Testis (tissue), 2 donors: ENCODE measurements at regions not wholly inside any gene's neighbourhood (a gene's known extent, or its start where the extent isn't known, plus 50 kb on each side); places are given as distances from the start of the nearest gene placed in this dataset.

Experiments used
- DNase-seq: peaks from one replicate; pipeline ENCODE4 v3.0.0-alpha.2; 2019
- H3K27ac ChIP-seq, 2 donors: fragments of 200-600 bp; sonication (generic); one replicate each; pipeline ENCODE4 v1.5.1; 2019
- H3K27me3 ChIP-seq: fragments of 200-600 bp; sonication (generic); one replicate; pipeline ENCODE4 v1.5.1; 2019
- H3K36me3 ChIP-seq: fragments of 200-600 bp; sonication (generic); one replicate; pipeline ENCODE4 v1.5.1; 2017; ENCODE audit warnings: low read depth; ENCODE audit errors: missing control alignments
- H3K4me1 ChIP-seq: fragments of 200-600 bp; sonication (generic); one replicate; pipeline ENCODE4 v1.5.1; 2019
- H3K4me3 ChIP-seq, 2 donors: fragments of 200-600 bp; sonication (generic); one replicate each; pipeline ENCODE4 v1.5.1; 2017 to 2019
- H3K9me3 ChIP-seq: fragments of 200-600 bp; sonication (generic); one replicate; pipeline ENCODE4 v1.5.1; 2017
- POLR2A ChIP-seq: fragments of 450-650 bp; IDR thresholded peaks from one replicate; pipeline ENCODE4 v1.6.1; 2017; ENCODE audit warnings: antibody characterized with exemption, mild to moderate bottlenecking, moderate library complexity
- WGBS, 2 donors: methylation state at CpG; one replicate each; pipeline ENCODE4 v1.1.5; 2018; 5-methylcytosine and 5-hydroxymethylcytosine counted together
- intact Hi-C: fragments of 100-400 bp; cut with DNase I; formaldehyde crosslinking; loops from one replicate; pipeline ENCODE4 v1.15.1; 2023; ENCODE audit warnings: low total_unique reads
- TF ChIP-seq, protein P1 (sequence below), 3 experiments: fragments of 450-650 bp in 2 of 3; fragments of 200-600 bp in 1 of 3; sonication (generic) in 1 of 3; IDR thresholded peaks; one replicate each; pipeline ENCODE4 v1.5.1; 2016 to 2019; ENCODE audit warnings: antibody characterized with exemption in 3 of 3, mild to moderate bottlenecking in 2 of 3, moderate library complexity in 1 of 3

DNA sequence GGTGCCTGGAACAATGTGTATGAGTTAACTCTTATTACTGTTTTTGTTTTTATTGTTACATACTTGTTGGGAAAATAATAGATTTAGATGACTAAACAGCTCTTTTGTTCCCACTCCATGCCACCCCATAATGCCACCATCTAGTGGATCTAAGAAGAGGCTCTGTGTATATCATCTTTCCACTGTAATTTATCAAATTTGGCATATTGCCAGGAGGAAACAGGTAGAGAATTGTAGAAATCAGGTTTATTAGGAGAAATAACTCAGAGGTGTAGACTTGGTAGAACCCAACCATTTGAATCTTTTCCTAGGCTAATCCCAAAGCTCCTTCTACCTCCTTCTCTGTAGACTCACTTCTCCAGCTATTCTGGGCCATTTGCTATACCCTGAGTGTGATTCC, 150.6 kb downstream of the GATB start:
- intact Hi-C loops, result no loop called here
- Histone ChIP-seq H3K4me1 (no peaks in the 10 kb centered on the region), H3K36me3 (no peaks in the 10 kb centered on the region), H3K9me3 (no peaks in the 10 kb centered on the region), H3K27ac (no peak overlapping the region), H3K27me3 (no peaks in the 10 kb centered on the region), H3K4me3 (no peak overlapping the region)
- TF ChIP-seq, protein P1, sequence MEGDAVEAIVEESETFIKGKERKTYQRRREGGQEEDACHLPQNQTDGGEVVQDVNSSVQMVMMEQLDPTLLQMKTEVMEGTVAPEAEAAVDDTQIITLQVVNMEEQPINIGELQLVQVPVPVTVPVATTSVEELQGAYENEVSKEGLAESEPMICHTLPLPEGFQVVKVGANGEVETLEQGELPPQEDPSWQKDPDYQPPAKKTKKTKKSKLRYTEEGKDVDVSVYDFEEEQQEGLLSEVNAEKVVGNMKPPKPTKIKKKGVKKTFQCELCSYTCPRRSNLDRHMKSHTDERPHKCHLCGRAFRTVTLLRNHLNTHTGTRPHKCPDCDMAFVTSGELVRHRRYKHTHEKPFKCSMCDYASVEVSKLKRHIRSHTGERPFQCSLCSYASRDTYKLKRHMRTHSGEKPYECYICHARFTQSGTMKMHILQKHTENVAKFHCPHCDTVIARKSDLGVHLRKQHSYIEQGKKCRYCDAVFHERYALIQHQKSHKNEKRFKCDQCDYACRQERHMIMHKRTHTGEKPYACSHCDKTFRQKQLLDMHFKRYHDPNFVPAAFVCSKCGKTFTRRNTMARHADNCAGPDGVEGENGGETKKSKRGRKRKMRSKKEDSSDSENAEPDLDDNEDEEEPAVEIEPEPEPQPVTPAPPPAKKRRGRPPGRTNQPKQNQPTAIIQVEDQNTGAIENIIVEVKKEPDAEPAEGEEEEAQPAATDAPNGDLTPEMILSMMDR (IDR thresholded peaks at IDR 0.05), result no peak
- TF ChIP-seq POLR2A, result no peak
- DNase-seq, result no peak

DNA sequence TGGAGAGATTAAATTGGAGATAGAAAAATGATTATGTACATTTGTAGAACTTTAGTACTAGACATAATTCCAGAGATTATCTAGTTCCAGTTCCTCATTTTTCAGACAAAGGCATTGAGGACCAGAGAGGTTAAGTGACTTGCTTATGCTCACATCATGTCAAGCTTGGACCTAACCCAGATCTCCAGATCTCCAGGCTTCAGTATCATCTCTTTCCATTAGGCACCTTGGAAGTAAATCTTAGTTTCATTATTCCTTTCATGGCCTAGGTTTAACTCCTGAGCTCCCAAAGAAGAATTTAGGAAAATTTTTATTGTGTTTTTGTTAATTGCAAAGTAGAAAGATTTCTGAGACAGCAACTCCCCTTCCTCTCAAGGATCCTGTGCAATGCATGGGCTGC, 148.8 kb downstream of the GATB start:
- H3K4me3 ChIP-seq, result no peak overlapping the region
- intact Hi-C loops, result no loop called here
- no peaks in the 10 kb centered on the region for H3K27me3 ChIP-seq
- no peaks in the 10 kb centered on the region for H3K9me3 ChIP-seq
- TF ChIP-seq, protein P1 (IDR thresholded peaks at IDR 0.05), result no peak
- no peak for TF ChIP-seq POLR2A
- no peak overlapping the region for H3K27ac ChIP-seq
- H3K36me3 ChIP-seq, result no peaks in the 10 kb centered on the region
- no peak for DNase-seq
- H3K4me1 ChIP-seq, result no peaks in the 10 kb centered on the region

DNA sequence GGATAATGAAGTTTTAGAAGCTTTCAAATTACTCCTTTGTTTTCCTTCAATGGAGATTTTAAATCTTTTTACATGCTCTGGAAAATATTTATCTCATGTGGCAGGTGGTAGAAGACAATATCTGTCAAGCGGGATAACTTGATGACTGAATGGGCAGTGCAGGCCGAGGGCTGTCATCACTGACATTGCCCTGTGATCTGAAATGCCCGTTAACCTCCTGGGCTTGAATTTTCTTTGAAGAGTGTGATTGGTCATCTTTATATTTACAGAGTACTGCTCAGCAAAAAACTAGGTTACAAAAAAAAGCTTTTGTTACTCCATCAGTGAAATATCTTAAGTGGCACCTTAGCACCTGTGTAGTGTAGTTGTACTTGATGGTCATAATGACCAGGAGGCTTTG, 147.5 kb downstream of the GATB start:
- H3K27me3 ChIP-seq, result no peaks in the 10 kb centered on the region
- WGBS, 2 donors, result 83 to 90% methylated on average over 2 to 3 of the region's 3 CpGs
- no peak for DNase-seq
- no peaks in the 10 kb centered on the region for H3K4me1 ChIP-seq
- H3K36me3 ChIP-seq, result no peaks in the 10 kb centered on the region
- TF ChIP-seq, protein P1 (IDR thresholded peaks at IDR 0.05), result no peak
- no peak for TF ChIP-seq POLR2A
- no peak overlapping the region for H3K27ac ChIP-seq
- intact Hi-C loops, result no loop called here
- no peak overlapping the region for H3K4me3 ChIP-seq
- no peaks in the 10 kb centered on the region for H3K9me3 ChIP-seq

DNA sequence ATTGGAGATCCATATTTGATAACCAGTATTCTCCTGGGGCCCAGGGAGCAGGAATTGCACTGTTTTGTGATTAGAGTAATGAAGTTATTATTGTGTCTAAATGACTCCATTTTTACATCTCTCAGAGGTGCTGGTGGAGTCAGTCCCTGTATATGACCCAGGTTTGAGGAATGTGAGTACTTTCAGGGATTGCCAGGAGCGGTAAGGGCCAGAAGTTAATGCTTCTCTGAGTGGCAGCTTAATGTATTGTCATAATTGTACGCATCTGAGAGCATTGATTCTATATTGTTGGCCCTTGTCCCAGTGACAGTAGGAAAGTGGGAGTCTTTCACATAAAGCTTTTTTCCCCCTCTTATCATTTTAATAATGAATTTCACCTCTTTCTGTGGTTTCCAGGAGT, 146.2 kb downstream of the GATB start:
- Histone ChIP-seq H3K27me3 (no peaks in the 10 kb centered on the region), H3K36me3 (no peaks in the 10 kb centered on the region), H3K4me1 (no peaks in the 10 kb centered on the region), H3K27ac (no peak overlapping the region), H3K4me3 (no peak overlapping the region), H3K9me3 (no peaks in the 10 kb centered on the region)
- WGBS, 2 donors, result 80 to 88% methylated on average over 2 of the region's 2 CpGs
- TF ChIP-seq, protein P1 (IDR thresholded peaks at IDR 0.05), result no peak
- no peak for DNase-seq
- intact Hi-C loops, result no loop called here

DNA sequence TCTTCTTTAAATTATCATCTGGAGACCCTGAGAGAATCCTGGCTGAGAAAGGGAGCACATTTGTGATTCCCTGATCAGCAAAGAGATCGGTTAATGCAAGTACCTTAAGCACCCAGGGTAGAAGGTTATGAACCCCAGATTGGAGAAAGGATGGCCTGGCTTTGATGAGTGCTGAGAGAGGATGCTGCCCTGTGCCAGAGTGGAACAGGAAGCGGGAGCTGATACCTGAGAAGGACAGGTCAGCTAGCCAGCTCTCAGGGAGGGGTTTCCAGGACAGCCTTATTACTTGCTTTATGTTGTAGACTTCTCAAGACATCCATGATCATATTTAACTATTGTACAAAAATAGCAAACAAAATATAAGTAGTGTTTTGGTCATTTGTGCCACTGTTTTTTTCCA, 141.9 kb downstream of the GATB start:
- intact Hi-C loops, result no loop called here
- no peak overlapping the region for H3K27ac ChIP-seq
- no peaks in the 10 kb centered on the region for H3K27me3 ChIP-seq
- H3K36me3 ChIP-seq, result no peaks in the 10 kb centered on the region
- H3K4me1 ChIP-seq, result no peaks in the 10 kb centered on the region
- H3K9me3 ChIP-seq, result no peaks in the 10 kb centered on the region
- no peak overlapping the region for H3K4me3 ChIP-seq
- TF ChIP-seq POLR2A, result no peak
- TF ChIP-seq, protein P1 (IDR thresholded peaks at IDR 0.05), result no peak
- WGBS, 2 donors, result 93 to 99% methylated on average over 2 of the region's 2 CpGs
- DNase-seq, result no peak
